ENCODE measurements at regions not wholly inside any gene's neighbourhood (a gene's known extent, or its start where the extent isn't known, plus 50 kb on each side); places are given as distances from the start of the nearest gene placed in this dataset.

- TF ChIP-seq POLR2A (IDR thresholded peaks at IDR 0.05) (no peak), CTCF (IDR thresholded peaks at IDR 0.05) (no peak), EP300 (IDR thresholded peaks at IDR 0.05) (no peak)
These were observed 542.8 kb downstream of the IRS1 start for GRCh38 chr2:226256709-226257376.
